ENCODE measurements at regions not wholly inside any gene's neighbourhood (a gene's known extent, or its start where the extent isn't known, plus 50 kb on each side); places are given as distances from the start of the nearest gene placed in this dataset.

GRCh38 chr5:103336941-103337340, 78.4 kb downstream of the MACIR start:
- no peak for DNase-seq

- no peak for DNase-seq
Measured at GRCh38 chr5:103333376-103333775, 74.8 kb downstream of the MACIR start.

GRCh38 chr5:103330875-103331274, 72.3 kb downstream of the MACIR start:
- DNase-seq: no peak

All from NCI-H524 treated with DMSO at 0.1 percent for 48 hours (cell line).